Gastroesophageal sphincter (tissue), 3 donors: ENCODE measurements at regions not wholly inside any gene's neighbourhood (a gene's known extent, or its start where the extent isn't known, plus 50 kb on each side); places are given as distances from the start of the nearest gene placed in this dataset.

Experiments used
- POLR2A ChIP-seq, 2 donors: fragments of 450-650 bp; IDR thresholded peaks; one replicate each; pipeline ENCODE4 v1.6.1; 2017; ENCODE audit warnings: antibody characterized with exemption in 2 of 2, mild to moderate bottlenecking in 2 of 2, moderate library complexity in 1 of 2
- POLR2AphosphoS5 ChIP-seq: sonication (generic); formaldehyde crosslinking; IDR thresholded peaks from one replicate; pipeline ENCODE4 v1.6.1; 2017; ENCODE audit warnings: antibody characterized with exemption
- TF ChIP-seq, protein P1 (sequence below), 4 experiments: fragments of 200-600 bp in 2 of 4; fragments of 450-650 bp in 2 of 4; sonication (generic) in 1 of 4; IDR thresholded peaks; one replicate each; pipeline ENCODE4 v1.5.1; 2017 to 2019; ENCODE audit warnings: antibody characterized with exemption in 4 of 4, mild to moderate bottlenecking in 2 of 4, moderate library complexity in 2 of 4

DNA sequence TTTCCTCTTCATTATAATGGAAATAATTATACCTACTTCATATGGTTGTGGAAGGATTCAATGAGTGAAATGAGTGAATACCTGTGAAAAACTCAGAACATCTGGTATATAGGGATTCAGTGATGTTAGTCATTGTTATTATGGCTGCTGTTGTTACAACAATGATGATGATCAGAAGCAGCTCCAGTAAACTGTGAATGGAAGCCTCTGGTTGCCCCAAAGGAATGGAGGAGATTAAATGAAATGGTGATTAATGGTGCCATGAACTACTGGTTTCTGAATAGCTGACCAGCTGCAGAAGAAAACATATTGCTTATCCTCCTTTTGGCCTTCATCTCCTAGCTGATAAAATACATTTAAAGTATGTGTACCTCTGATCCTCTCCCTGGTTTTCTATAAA lies 372.0 kb downstream of the ARHGEF28 start:
- TF ChIP-seq, protein P1, sequence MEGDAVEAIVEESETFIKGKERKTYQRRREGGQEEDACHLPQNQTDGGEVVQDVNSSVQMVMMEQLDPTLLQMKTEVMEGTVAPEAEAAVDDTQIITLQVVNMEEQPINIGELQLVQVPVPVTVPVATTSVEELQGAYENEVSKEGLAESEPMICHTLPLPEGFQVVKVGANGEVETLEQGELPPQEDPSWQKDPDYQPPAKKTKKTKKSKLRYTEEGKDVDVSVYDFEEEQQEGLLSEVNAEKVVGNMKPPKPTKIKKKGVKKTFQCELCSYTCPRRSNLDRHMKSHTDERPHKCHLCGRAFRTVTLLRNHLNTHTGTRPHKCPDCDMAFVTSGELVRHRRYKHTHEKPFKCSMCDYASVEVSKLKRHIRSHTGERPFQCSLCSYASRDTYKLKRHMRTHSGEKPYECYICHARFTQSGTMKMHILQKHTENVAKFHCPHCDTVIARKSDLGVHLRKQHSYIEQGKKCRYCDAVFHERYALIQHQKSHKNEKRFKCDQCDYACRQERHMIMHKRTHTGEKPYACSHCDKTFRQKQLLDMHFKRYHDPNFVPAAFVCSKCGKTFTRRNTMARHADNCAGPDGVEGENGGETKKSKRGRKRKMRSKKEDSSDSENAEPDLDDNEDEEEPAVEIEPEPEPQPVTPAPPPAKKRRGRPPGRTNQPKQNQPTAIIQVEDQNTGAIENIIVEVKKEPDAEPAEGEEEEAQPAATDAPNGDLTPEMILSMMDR (IDR thresholded peaks at IDR 0.05): no peak
- TF ChIP-seq POLR2AphosphoS5 (no peak), POLR2A (IDR thresholded peaks at IDR 0.05) (no peak)
